NB4 (cell line): ENCODE measurements at regions not wholly inside any gene's neighbourhood (a gene's known extent, or its start where the extent isn't known, plus 50 kb on each side); places are given as distances from the start of the nearest gene placed in this dataset.
"Not testable (repeated sequence)": the region's sequence is repeated elsewhere in the genome, so short reads cannot be mapped to it uniquely, and the experiment has no call there.

ENCODE experiments used
- DNase-seq: peaks from one replicate; pipeline ENCODE4 v3.0.0; 2010; ENCODE audit warnings: low read depth
- H3K4me3 ChIP-seq: one replicate; pipeline ENCODE4 v1.5.1; 2011; ENCODE audit warnings: mild to moderate bottlenecking, low read depth, low read length, moderate library complexity
- MAX ChIP-seq: IDR thresholded peaks from 2 replicates; pipeline ENCODE4 v1.6.1; 2011; ENCODE audit warnings: low read depth, low read length
- MYC ChIP-seq: IDR thresholded peaks from 2 replicates; pipeline ENCODE4 v1.6.1; 2011; ENCODE audit warnings: low read depth, low read length
- POLR2A ChIP-seq: IDR thresholded peaks from 2 replicates; pipeline ENCODE4 v1.6.1; 2011; ENCODE audit warnings: mild to moderate bottlenecking; ENCODE audit not compliant: insufficient read length; ENCODE audit errors: extremely low read depth
- TF ChIP-seq, protein P1 (sequence below): IDR thresholded peaks from one replicate; pipeline ENCODE4 v1.5.1; 2012; ENCODE audit warnings: low read depth, low read length

DNA sequence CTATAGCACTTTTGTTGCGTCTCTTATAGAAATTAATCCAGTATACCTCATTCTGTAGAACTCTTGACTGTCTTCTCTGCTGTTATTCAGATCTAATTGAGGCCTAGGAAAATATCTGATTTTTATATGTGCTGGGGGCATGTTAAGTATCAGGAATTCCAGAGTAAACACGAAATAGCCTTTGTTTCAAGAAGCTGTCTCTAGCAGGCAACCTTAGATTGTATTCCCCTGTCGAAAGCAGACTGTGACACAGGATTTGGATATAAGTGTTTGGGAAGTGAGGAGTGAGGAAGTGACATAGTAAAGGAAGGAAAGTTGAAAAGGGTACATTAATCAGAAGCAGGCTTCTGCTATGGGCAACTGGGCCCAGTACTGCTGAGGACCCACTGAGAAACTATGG lies 72.1 kb upstream of the RASA1 start:
- no peak for TF ChIP-seq MAX
- TF ChIP-seq, protein P1, sequence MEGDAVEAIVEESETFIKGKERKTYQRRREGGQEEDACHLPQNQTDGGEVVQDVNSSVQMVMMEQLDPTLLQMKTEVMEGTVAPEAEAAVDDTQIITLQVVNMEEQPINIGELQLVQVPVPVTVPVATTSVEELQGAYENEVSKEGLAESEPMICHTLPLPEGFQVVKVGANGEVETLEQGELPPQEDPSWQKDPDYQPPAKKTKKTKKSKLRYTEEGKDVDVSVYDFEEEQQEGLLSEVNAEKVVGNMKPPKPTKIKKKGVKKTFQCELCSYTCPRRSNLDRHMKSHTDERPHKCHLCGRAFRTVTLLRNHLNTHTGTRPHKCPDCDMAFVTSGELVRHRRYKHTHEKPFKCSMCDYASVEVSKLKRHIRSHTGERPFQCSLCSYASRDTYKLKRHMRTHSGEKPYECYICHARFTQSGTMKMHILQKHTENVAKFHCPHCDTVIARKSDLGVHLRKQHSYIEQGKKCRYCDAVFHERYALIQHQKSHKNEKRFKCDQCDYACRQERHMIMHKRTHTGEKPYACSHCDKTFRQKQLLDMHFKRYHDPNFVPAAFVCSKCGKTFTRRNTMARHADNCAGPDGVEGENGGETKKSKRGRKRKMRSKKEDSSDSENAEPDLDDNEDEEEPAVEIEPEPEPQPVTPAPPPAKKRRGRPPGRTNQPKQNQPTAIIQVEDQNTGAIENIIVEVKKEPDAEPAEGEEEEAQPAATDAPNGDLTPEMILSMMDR: no peak
- TF ChIP-seq POLR2A: no peak
- no peak for TF ChIP-seq MYC

GRCh38 chr5:87198010-87198409 lies 69.7 kb upstream of the RASA1 start:
- DNase-seq: no peak
- TF ChIP-seq, protein P1: no peak
- TF ChIP-seq MYC (no peak), MAX (no peak), POLR2A (no peak)
- H3K4me3 ChIP-seq: no peak overlapping the region

More for the DNA sequence above, 72.1 kb upstream of the RASA1 start:
- H3K4me3 ChIP-seq: no peak overlapping the region
- no peak for DNase-seq

DNA sequence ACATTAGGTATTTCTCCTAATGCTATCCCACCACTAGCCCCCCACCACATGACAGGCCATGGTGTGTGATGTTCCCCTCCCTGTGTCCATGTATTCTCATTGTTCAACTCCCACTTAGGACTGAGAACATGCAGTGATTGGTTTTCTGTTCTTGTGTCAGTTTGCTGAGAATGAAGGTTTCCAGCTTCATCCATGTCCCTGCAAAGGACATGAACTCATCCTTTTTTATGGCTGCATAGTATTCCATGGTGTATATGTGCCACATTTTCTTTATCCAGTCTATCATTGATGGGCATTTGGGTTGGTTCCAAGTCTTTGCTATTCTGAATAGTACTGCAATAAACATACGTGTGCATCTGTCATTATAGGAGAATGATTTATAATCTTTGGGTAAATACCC lies 68.4 kb upstream of the RASA1 start:
- H3K4me3 ChIP-seq, DNase-seq: not testable (repeated sequence)

DNA sequence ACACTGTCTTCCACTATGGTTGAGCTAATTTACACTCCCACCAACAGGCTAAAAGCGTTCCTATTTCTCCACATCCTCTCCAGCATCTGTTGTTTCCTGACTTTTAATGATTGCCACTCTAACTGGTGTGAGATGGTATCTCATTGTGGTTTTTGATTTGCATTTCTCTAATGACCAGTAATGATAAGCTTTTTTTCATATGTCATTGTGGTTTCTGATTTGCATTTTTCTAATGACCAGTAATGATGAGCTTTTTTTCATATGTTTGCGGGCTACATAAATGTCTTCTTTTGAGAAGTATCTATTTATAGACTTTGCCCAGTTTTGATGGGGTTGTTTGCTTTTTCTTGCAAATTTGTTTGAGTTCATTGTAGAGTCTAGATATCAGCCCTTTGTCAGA lies 68.0 kb upstream of the RASA1 start:
- H3K4me3 ChIP-seq, DNase-seq: not testable (repeated sequence)

DNA sequence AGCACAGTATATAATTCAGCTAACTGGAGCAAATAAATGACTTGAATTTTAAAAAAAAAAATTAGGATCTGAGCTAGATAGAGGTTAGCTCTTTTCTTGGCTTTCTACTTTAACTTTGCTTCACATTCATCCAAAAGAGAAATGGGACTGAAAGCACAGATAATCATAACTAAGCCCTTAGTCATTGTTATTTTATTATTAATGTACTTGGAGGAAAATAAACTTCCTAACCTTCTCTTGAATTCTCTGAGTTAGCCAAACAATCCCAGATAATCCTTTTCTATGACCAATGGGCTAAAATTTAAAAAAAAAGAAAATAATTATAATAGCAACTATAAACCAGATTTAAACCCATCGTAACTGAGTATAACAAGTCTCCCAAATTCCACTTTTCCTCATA lies 57.6 kb upstream of the RASA1 start:
- TF ChIP-seq POLR2A (no peak), MYC (no peak), MAX (no peak)
- TF ChIP-seq, protein P1: no peak
- no peak overlapping the region for H3K4me3 ChIP-seq
- no peak for DNase-seq

- no peak for TF ChIP-seq POLR2A
- TF ChIP-seq MAX: no peak
- TF ChIP-seq, protein P1: no peak
- TF ChIP-seq MYC: no peak
- no peak overlapping the region for H3K4me3 ChIP-seq
- DNase-seq: no peak
Observed at GRCh38 chr5:87210743-87211142, 56.9 kb upstream of the RASA1 start.

GRCh38 chr5:87211676-87212075 lies 56.0 kb upstream of the RASA1 start:
- TF ChIP-seq, protein P1: no peak
- TF ChIP-seq MAX (no peak), MYC (no peak), POLR2A (no peak)
- H3K4me3 ChIP-seq: no peak overlapping the region

GRCh38 chr5:87212183-87212582 lies 55.5 kb upstream of the RASA1 start:
- not testable (repeated sequence) for H3K4me3 ChIP-seq, DNase-seq

More at GRCh38 chr5:87211676-87212075, 56.0 kb upstream of the RASA1 start:
- no peak for DNase-seq

GRCh38 chr5:87217480-87217879 lies 50.2 kb upstream of the RASA1 start:
- DNase-seq, H3K4me3 ChIP-seq: not testable (repeated sequence)
